PC-9 (cell line): ENCODE measurements at regions not wholly inside any gene's neighbourhood (a gene's known extent, or its start where the extent isn't known, plus 50 kb on each side); places are given as distances from the start of the nearest gene placed in this dataset.
"Not testable (repeated sequence)": the region's sequence is repeated elsewhere in the genome, so short reads cannot be mapped to it uniquely, and the experiment has no call there.

Source experiments
- BruUV-seq: library from RNA; stranded (reverse); fragments of 400-500 nt; replicated peaks from 2 replicates; lab custom pipeline; 2021; lab: Mats Ljungman, UMichigan
- CTCF ChIA-PET: fragments of 300-600 bp; sonication (Branson Sonifier 250); formaldehyde crosslinking; loops from one replicate; lab custom pipeline; 2022; ENCODE audit warnings: antibody characterized with exemption; lab: Charles Lee
- POLR2A ChIA-PET: fragments of 300-600 bp; sonication (Branson Sonifier 250); formaldehyde crosslinking; loops from one replicate; lab custom pipeline; 2022; ENCODE audit warnings: antibody characterized with exemption; ENCODE audit not compliant: unreplicated experiment; lab: Charles Lee
- DNase-seq, 2 experiments: peaks; one replicate each; pipeline versions ENCODE4 v3.0.0 to v3.0.0-alpha.2; 2015 to 2022; ENCODE audit warnings: mixed read lengths in 1 of 2
- H2AFZ ChIP-seq: fragments of 200-600 bp; sonication (generic); 2 replicates; pipeline ENCODE4 v1.8.1; 2017; ENCODE audit warnings: antibody characterized with exemption
- H3F3A ChIP-seq: fragments of 200-600 bp; sonication (generic); 2 replicates; pipeline ENCODE4 v1.8.1; 2017; ENCODE audit warnings: antibody characterized with exemption, mild to moderate bottlenecking, low read depth; ENCODE audit not compliant: insufficient read depth
- H3K27ac ChIP-seq: fragments of 200-600 bp; sonication (generic); 2 replicates; pipeline ENCODE4 v1.6.1; 2016; ENCODE audit warnings: mixed run types
- H3K27me3 ChIP-seq: fragments of 200-600 bp; sonication (generic); 2 replicates; pipeline ENCODE4 v1.6.1; 2016; ENCODE audit warnings: low read depth, mixed run types; ENCODE audit not compliant: insufficient read depth
- H3K36me3 ChIP-seq: fragments of 200-600 bp; sonication (generic); 2 replicates; pipeline ENCODE4 v1.6.1; 2016; ENCODE audit warnings: low read depth, mixed run types
- H3K4me1 ChIP-seq: fragments of 200-600 bp; sonication (generic); replicated peaks from 2 replicates; pipeline ENCODE4 v1.6.1; 2016; ENCODE audit warnings: mixed run types; ENCODE audit not compliant: insufficient read depth
- H3K4me2 ChIP-seq: fragments of 200-600 bp; sonication (generic); 2 replicates; pipeline ENCODE4 v1.6.1; 2017; ENCODE audit warnings: mixed run types
- H3K4me3 ChIP-seq: fragments of 200-600 bp; sonication (generic); 2 replicates; pipeline ENCODE4 v1.6.1; 2016; ENCODE audit warnings: mixed run types
- H3K79me2 ChIP-seq: fragments of 200-600 bp; sonication (generic); 2 replicates; pipeline ENCODE4 v1.6.1; 2017; ENCODE audit warnings: low read depth, mixed run types
- H3K9me2 ChIP-seq: fragments of 200-600 bp; sonication (generic); 2 replicates; pipeline ENCODE4 v1.8.1; 2017; ENCODE audit warnings: mild to moderate bottlenecking; ENCODE audit not compliant: insufficient read depth
- H3K9me3 ChIP-seq: fragments of 200-600 bp; sonication (generic); 2 replicates; pipeline ENCODE4 v1.8.1; 2016; ENCODE audit warnings: low read depth; ENCODE audit not compliant: insufficient read depth
- H4K20me1 ChIP-seq: fragments of 200-600 bp; sonication (generic); 2 replicates; pipeline ENCODE4 v1.8.1; 2017; ENCODE audit not compliant: insufficient read depth
- CTCF ChIP-seq: fragments of 200-600 bp; sonication (generic); conservative IDR thresholded peaks from 2 replicates; pipeline ENCODE4 v1.6.1; 2017; ENCODE audit warnings: mixed run types, antibody characterized with exemption, mild to moderate bottlenecking, moderate library complexity
- EZH2 ChIP-seq: fragments of 200-600 bp; sonication (generic); IDR thresholded peaks from 2 replicates; pipeline ENCODE4 v1.8.0; 2017; ENCODE audit warnings: antibody characterized with exemption, low read depth
- intact Hi-C: fragments of 100-400 bp; cut with micrococcal nuclease; formaldehyde crosslinking; loops from one replicate; pipeline ENCODE4 v1.10.0; 2022; ENCODE audit not compliant: unreplicated experiment

- Histone ChIP-seq H3K27me3 (no peaks in the 10 kb centered on the region), H3F3A (no peaks in the 10 kb centered on the region), H2AFZ (no peak overlapping the region), H3K4me2 (no peak overlapping the region), H3K4me3 (no peak overlapping the region), H3K4me1 (no peaks in the 10 kb centered on the region), H4K20me1 (no peaks in the 10 kb centered on the region), H3K36me3 (no peaks in the 10 kb centered on the region), H3K79me2 (no peaks in the 10 kb centered on the region), H3K9me3 (no peaks in the 10 kb centered on the region), H3K9me2 (no peaks in the 10 kb centered on the region; the same call in 1 of the 2 replicates), H3K27ac (no peak overlapping the region)
- no peak for DNase-seq
- POLR2A ChIA-PET = no interaction called here
- no TSS peak for BruUV-seq
- intact Hi-C loops = no loop called here
- CTCF ChIA-PET = no interaction called here
- TF ChIP-seq EZH2 (no peak), CTCF (no peak)
These were observed 452.9 kb downstream of the GUCY1A2 start for GRCh38 chr11:106565326-106565725.

GRCh38 chr11:106568632-106569031, 449.6 kb downstream of the GUCY1A2 start:
- BruUV-seq = no TSS peak
- intact Hi-C loops = no loop called here
- Histone ChIP-seq H3K4me1 (no peaks in the 10 kb centered on the region), H2AFZ (no peak overlapping the region), H3K27ac (no peak overlapping the region), H3F3A (no peaks in the 10 kb centered on the region), H3K27me3 (no peaks in the 10 kb centered on the region), H3K36me3 (no peaks in the 10 kb centered on the region), H3K9me2 (no peaks in the 10 kb centered on the region), H4K20me1 (no peaks in the 10 kb centered on the region), H3K4me3 (no peak overlapping the region), H3K79me2 (no peaks in the 10 kb centered on the region), H3K9me3 (no peaks in the 10 kb centered on the region; the same call in 1 of the 2 replicates), H3K4me2 (no peak overlapping the region)
- DNase-seq = no peak
- no peak for TF ChIP-seq EZH2
- no peak for TF ChIP-seq CTCF
- POLR2A ChIA-PET = no interaction called here
- CTCF ChIA-PET = no interaction called here

- H3K79me2 ChIP-seq, H3K4me2 ChIP-seq, H3F3A ChIP-seq, H3K9me3 ChIP-seq, BruUV-seq, H3K9me2 ChIP-seq, H4K20me1 ChIP-seq, H2AFZ ChIP-seq, intact Hi-C loops, DNase-seq, H3K4me3 ChIP-seq, H3K27me3 ChIP-seq, H3K4me1 ChIP-seq, H3K27ac ChIP-seq, H3K36me3 ChIP-seq, POLR2A ChIA-PET: not testable (repeated sequence)
- CTCF ChIA-PET = interaction anchor here (0.6 kb wide), 1 partner anchor 66 kb away, joined by 4 read pairs; no protein-coding TSS in a partner anchor
These were observed 440.9 kb downstream of the GUCY1A2 start for GRCh38 chr11:106577384-106577783.

- Histone ChIP-seq H3K27me3 (no peaks in the 10 kb centered on the region), H2AFZ (peak overlapping the region; percentile 29; the same call in 1 of the 2 replicates), H3K4me2 (no peak overlapping the region), H3F3A (no peaks in the 10 kb centered on the region), H3K27ac (no peak overlapping the region), H3K9me2 (no peaks in the 10 kb centered on the region; the same call in 1 of the 2 replicates), H3K9me3 (peaks cover 9% of the 10 kb centered on the region; the same call in 1 of the 2 replicates), H3K36me3 (no peaks in the 10 kb centered on the region), H3K4me1 (no peaks in the 10 kb centered on the region), H3K79me2 (no peaks in the 10 kb centered on the region), H4K20me1 (no peaks in the 10 kb centered on the region), H3K4me3 (no peak overlapping the region)
- ChIA-PET CTCF (interaction anchor here (0.6 kb wide), 1 partner anchor 29 kb away, joined by 4 read pairs; no protein-coding TSS in a partner anchor), POLR2A (no interaction called here)
- intact Hi-C loops = no loop called here
- no TSS peak for BruUV-seq
- no peak for DNase-seq
- TF ChIP-seq CTCF (no peak), EZH2 (no peak)
These were observed 436.9 kb downstream of the GUCY1A2 start for GRCh38 chr11:106581399-106581798.
